ENCODE measurements at regions not wholly inside any gene's neighbourhood (a gene's known extent, or its start where the extent isn't known, plus 50 kb on each side); places are given as distances from the start of the nearest gene placed in this dataset.
"Not testable (repeated sequence)": the region's sequence is repeated elsewhere in the genome, so short reads cannot be mapped to it uniquely, and the experiment has no call there.

DNA sequence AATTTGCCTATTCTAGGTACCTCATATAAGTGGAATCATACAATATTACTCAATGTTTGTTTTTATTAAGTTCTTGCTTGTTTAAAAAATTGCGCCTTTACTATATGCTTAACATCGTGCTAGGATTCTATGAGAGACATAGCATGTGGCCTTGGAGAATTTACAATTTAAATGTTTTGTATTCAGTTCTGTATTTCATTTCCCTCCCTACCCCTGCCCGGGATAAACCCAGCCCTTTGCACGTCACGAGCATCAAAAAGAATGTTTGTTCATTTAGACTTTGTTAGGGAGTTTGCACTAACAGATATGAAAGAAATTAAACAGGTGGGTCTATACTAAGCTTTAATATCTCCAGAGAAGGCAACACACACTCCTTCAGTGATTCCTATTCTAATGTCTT lies 75.7 kb downstream of the C18orf54 start:
- no peak for FAIRE-seq

DNA sequence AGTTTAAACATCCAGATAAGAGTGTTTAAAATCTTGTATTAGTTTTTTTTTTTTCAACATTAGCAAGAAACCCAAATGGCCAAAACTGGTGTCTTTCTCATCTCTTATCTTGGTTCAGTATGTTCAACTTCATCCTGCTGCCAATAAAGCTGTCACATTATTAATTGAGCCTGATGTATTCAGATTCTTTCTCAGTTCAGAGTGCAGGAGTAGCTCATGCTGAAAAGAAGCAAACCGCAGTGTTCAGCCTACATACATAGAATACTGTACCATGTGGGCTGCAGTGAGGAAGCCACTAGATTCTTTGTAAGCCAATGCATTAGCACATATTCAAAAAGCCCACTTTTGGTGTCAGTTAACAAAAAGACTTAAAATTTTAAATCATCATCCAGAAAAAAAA lies 76.2 kb downstream of the C18orf54 start:
- TF ChIP-seq POLR2A (IDR thresholded peaks at IDR 0.05; ENCODE audit: low read depth, low read length), result no peak
- FAIRE-seq (no peak), DNase-seq (ENCODE audit: insufficient read length, low spot score) (no peak)

More for the DNA sequence above, 75.7 kb downstream of the C18orf54 start:
- TF ChIP-seq POLR2A (IDR thresholded peaks at IDR 0.05; ENCODE audit: low read depth, low read length), result no peak
- no peak for DNase-seq (ENCODE audit: insufficient read length, low spot score)

DNA sequence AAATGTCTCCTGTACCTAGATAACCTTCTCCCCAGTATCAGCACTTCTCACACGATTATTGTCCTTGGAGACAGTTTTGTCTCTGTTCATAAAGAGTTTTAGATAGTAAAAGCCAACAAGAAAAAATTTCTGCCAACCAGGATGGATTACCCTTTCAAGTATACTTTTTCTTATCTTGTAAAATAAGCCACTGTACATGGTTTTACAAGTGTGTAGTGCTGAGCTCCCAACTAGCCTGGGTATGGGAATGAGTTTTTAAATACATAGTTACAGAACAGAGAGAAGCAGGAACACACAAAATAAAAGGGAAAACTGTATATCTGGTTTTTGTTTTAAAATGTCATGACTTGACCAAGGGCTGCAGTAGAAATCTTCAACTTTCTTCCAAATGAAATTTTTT lies 76.7 kb downstream of the C18orf54 start:
- no peak for TF ChIP-seq POLR2A (IDR thresholded peaks at IDR 0.05; ENCODE audit: low read depth, low read length)
- FAIRE-seq, result no peak
- no peak for DNase-seq (ENCODE audit: insufficient read length, low spot score)

DNA sequence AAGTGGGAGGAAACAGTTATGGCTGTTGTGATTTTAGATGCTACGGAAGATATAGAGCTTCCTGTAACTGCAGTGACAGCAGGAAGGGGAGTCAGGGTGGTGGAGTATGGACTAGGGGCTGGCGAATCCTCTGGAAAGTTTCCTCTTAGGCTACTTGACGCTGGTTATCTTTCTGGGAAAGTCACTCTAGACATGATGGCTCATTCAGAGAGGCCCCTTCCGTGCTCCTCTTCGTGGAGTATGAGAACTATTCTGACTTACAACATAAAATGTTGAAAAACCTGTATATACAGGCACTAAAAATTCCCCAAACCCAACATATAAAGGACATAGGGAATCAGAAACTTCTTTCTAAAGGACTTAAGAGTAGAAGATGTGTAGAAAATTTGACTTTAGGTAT lies 78.8 kb downstream of the C18orf54 start:
- no peak for FAIRE-seq
- TF ChIP-seq POLR2A (IDR thresholded peaks at IDR 0.05; ENCODE audit: low read depth, low read length), result no peak
- DNase-seq (ENCODE audit: insufficient read length, low spot score), result no peak

DNA sequence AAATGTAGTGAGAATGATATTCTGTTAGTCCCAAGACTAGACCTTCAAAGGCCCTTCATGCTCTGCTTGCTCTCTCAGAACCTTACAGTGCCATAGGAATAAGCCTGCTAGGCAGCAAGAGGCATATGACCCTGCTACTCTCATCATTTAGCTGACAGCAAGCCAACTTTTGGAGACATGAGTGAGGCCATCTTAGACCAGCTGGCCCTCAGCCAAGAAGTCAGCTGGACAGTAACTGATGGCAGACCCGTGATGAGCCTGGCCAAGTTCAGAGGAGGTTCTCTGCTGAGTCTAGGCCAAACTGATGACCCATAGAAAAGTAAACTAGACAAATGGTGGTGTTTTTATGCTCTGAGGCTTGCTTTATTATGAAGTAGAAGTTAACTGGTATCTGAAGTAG lies 82.6 kb downstream of the C18orf54 start:
- FAIRE-seq (no peak), DNase-seq (ENCODE audit: insufficient read length, low spot score) (no peak)
- TF ChIP-seq POLR2A (IDR thresholded peaks at IDR 0.05; ENCODE audit: low read depth, low read length), result no peak

DNA sequence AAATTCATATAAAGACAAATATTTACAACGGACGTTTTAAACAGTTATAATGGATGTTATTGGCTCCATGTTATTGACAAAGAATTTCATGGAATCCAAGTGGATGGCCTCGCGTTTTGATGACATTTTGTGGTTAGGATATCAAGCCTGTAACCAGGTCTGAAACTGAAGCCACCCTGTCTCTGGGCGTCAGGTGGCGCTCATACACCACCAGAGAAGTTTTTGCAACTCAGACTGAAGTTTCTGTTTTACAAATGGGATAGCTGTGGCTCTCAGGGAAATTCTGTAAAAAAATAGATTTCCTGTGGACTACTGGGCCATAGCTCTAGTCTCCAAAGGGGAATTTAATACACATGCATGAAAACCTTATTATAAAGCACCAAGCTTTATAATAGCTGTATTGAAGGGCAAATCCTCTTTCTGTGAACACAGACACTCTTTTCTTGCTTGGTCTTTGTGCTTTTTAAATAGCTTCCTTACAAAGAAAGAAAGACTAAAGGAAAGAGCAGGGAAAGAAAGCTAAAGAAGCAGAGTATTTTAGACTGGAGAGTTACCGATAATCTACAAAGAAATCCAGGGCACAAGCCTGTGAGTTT lies 86.7 kb downstream of the C18orf54 start:
- DNase-seq (ENCODE audit: insufficient read length, low spot score) (peak; percentile 3), FAIRE-seq (peak; percentile 30)
- no peak for TF ChIP-seq POLR2A (IDR thresholded peaks at IDR 0.05; ENCODE audit: low read depth, low read length)

DNA sequence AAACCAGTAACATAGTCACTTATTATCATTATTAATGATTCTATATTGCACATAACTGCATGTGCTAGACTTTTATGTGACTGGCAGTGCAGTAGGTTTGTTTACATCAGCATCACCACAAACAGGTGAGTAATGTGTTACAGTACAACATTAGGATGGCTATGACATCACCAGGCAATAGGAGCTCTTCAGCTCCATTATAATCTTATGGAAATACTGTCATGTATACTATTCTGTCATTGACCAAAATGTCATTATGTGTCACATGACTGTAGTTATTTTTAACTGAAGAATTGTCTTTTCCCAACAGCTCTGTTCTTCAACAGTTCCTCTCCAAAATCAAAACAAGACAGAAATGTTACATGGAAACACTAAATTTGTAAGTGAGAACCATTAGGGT lies 96.3 kb downstream of the C18orf54 start:
- DNase-seq (ENCODE audit: insufficient read length, low spot score) (no peak), FAIRE-seq (no peak)
- TF ChIP-seq POLR2A (IDR thresholded peaks at IDR 0.05; ENCODE audit: low read depth, low read length), result no peak

DNA sequence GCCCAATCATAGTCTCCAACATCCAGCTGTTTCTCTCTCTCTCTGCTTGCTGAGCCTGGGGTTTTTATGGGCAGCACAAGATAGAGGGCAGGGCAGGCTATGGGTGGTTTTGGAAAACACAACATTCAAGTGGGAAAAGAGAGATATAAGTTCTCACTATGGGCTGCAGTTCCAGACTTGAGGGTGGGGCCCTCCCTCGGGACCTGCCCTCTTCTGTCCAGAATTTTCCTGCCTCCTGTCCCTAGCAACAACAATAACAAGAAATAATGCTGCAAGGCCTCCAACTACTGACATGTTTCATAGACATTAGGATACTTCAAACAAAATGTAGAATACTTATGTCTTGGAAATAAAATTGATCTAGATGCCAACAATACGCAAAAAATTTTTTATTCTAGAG lies 107.8 kb downstream of the C18orf54 start:
- TF ChIP-seq POLR2A (IDR thresholded peaks at IDR 0.05; ENCODE audit: low read depth, low read length), result no peak
- FAIRE-seq (no peak), DNase-seq (ENCODE audit: insufficient read length, low spot score) (no peak)

DNA sequence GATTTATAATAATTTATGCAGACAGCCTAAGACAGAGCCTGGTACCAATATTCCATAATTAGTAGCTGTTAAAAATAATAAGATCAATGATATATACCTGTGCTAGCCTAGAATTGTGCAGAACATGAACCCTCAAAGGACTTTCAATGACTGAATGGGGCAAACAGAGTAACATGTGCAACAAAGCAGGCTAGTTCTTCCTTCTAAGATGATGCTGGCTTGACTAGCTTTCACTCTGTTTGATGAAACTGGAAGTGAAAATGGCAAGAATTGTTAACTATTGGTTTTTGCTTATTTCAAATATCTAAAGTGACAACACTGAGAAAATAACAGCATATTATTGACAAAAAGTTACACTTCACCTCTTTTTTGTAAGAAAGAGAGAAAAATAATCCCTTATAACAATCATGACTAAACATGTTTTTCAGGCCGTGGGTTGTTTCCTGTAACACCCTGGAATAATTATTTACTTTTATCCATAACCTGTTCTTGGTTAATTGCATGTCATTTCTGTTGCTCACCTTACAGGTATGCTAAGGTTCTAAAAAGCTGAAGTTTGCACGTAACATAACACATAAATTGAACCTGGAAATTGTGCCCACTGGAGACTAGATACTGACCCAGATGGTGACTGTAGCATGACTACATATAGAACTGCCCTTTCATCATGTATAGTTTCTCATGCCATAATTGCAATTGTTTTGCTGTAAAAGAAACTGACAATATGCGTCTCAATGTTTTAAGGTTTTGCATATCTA lies 108.7 kb downstream of the C18orf54 start:
- DNase-seq (ENCODE audit: insufficient read length, low spot score), result no peak
- no peak for FAIRE-seq
- no peak for TF ChIP-seq POLR2A (IDR thresholded peaks at IDR 0.05; ENCODE audit: low read depth, low read length)

DNA sequence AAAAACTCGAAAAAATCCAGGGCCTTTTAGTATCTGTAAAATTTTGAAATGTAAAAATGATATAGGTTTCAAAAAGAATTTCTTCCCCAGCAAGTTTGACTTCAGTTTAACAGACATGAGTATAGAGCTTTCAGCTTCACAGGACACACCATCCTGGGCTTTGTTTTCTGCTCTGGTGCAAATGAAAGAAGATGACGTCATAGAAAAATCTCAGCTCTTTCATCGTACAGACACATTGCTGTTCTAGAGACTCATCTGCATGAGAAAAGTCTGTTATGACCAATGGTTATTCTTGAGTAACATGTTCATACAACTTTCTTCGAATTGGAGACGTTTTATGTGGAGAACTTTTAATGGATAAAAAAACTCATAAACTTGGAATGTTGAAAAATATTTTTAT lies 111.7 kb upstream of the DYNAP start:
- FAIRE-seq (no peak), DNase-seq (ENCODE audit: insufficient read length, low spot score) (no peak)
- no peak for TF ChIP-seq POLR2A (IDR thresholded peaks at IDR 0.05; ENCODE audit: low read depth, low read length)

DNA sequence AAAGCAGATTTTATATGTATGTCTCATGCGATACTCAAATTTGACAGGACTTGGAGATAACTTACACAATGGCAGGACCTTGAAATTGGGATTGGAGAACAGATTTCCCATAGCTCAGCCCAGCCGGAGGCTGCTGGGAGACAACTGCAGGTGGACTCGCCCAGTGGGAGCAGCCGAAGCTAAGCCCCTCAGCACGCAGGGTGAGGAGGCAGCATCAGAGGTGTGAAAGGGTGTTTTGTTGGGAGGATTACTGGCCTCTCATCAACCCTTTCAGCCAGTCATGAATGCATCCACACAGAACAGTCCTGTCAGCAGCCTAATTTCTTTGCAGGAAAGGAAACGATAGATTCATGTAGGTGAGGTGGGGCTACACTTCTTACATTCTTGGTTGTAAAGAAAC lies 110.4 kb upstream of the DYNAP start:
- DNase-seq (ENCODE audit: insufficient read length, low spot score) (no peak), FAIRE-seq (no peak)
- TF ChIP-seq POLR2A (IDR thresholded peaks at IDR 0.05; ENCODE audit: low read depth, low read length), result no peak

DNA sequence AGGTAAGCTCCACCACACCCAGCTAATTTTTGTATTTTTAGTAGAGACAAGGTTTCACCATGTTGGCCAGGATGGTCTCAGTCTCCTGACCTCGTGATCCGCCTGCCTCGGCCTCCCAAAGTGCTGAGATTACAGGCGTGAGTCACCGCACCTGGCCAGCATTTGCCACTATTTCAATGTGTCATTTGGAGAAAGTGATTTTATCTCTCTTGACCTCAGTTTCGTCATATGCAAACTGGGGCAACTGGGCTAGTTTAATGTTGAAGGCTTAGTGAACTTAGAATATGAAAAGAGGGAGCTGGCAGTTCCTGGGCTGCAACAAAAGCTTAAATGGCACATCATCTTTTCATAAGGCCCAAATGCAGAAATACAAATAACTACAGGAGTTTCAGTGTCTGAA lies 88.6 kb upstream of the DYNAP start:
- not testable (repeated sequence) for FAIRE-seq; DNase-seq (ENCODE audit: insufficient read length, low spot score)

DNA sequence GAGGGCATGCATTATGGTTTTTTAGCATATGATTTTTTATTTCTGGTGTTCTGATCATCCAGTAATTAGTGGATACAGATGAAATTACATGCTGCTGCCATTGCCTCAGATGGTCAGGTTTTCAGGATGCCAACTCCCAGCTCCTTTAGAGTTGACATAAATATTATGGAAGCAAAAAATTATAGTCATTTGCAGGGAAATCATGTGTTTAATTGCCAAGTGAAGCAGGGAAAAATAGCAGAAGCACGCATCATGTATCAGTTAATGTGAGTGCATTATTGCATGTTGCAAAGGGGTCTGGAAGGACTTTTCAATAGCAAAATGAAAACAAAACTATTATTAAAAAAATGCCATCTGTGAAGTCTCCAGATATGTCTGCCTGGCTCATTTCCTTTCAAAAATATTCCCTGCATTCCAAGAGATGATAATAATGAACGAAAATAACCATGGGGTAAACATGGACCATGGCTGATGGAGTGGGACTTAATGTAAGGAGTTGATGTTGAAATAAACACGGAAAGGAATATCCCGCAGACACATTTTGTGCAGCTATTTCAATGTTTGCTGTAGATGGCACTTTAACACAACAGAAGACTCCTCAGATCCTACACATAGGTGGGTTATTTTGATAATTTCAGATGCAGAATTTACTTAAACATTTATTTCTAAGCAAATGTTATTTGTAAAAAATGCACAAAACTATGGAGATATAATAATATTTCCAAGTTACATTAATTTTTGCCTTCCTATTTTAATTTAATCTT lies 87.7 kb upstream of the DYNAP start:
- no peak for DNase-seq (ENCODE audit: insufficient read length, low spot score)
- TF ChIP-seq POLR2A (IDR thresholded peaks at IDR 0.05; ENCODE audit: low read depth, low read length), result no peak
- no peak for FAIRE-seq

DNA sequence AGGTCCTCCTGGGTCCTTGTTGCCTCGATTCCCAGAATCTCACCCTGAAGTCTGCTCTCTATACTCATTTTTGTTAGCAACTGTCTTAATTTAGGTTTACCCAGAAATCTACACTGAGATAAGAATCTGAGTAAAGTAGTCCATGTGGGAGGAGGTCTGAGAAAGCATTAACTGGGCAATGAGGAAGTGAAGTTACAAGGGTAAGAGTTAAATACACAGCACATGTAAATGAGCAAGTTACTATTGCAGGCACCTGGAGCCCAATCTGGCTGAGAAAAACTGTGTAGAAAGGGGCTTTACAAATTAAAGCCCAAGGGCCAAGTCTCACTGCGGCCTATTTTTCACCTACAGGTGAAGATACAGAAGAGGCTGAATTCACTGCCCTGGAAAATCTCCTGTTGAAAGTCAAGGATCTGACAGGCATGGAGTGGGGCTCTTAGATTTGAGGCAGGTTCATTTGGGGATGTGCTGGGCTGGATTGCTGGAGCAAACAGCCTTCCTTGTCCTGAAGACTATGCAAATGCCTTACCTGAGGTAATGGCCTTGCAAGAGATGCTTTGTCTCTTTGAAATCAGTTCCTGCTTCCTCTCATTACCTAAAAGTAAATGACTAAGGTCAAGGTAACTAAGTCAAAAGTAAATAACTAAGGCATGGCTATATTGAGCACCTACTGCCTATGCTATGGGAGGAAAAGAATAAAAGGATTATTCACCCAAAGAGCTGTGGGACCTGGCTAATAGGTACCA lies 84.4 kb upstream of the DYNAP start:
- no peak for TF ChIP-seq POLR2A (IDR thresholded peaks at IDR 0.05; ENCODE audit: low read depth, low read length)
- DNase-seq (ENCODE audit: insufficient read length, low spot score) (no peak), FAIRE-seq (no peak)
